Activated naive CD4-positive, alpha-beta T cell treated with anti-CD3 and anti-CD28 coated beads for 36 hours (primary cell): ENCODE measurements at regions not wholly inside any gene's neighbourhood (a gene's known extent, or its start where the extent isn't known, plus 50 kb on each side); places are given as distances from the start of the nearest gene placed in this dataset.
A peak's percentile ranks its signal among the peaks of the same experiment; 100 is the strongest.
"Not testable (repeated sequence)": the region's sequence is repeated elsewhere in the genome, so short reads cannot be mapped to it uniquely, and the experiment has no call there.

Experiments
- CTCF ChIA-PET: fragments of 350-600 bp; sonication (Branson Sonifier 250); formaldehyde crosslinking; loops from one replicate; lab custom pipeline; 2021; ENCODE audit warnings: antibody characterized with exemption; lab: Charles Lee
- DNase-seq: peaks from one replicate; pipeline ENCODE4 v3.0.0-alpha.2; 2020
- H3K27ac Mint-ChIP-seq: one replicate; pipeline ENCODE4 v1.8.0; 2021; ENCODE audit warnings: mild to moderate bottlenecking, mixed read lengths
- H3K27me3 Mint-ChIP-seq: one replicate; pipeline ENCODE4 v1.8.0; 2021; ENCODE audit warnings: low read depth, mixed read lengths
- H3K36me3 Mint-ChIP-seq: one replicate; pipeline ENCODE4 v1.8.0; 2021; ENCODE audit warnings: low read depth, mixed read lengths
- H3K4me1 Mint-ChIP-seq: one replicate; pipeline ENCODE4 v1.8.0; 2021; ENCODE audit warnings: low read depth, mixed read lengths
- H3K4me3 Mint-ChIP-seq: one replicate; pipeline ENCODE4 v1.8.0; 2021; ENCODE audit warnings: mild to moderate bottlenecking, moderate library complexity, mixed read lengths
- H3K9me3 Mint-ChIP-seq: one replicate; pipeline ENCODE4 v1.8.0; 2021; ENCODE audit warnings: mixed read lengths
- intact Hi-C: fragments of 100-400 bp; cut with micrococcal nuclease; formaldehyde crosslinking; loops from one replicate; pipeline ENCODE4 v1.15.1; 2023

- intact Hi-C loops = no loop called here
- no peak for DNase-seq
- CTCF ChIA-PET = no interaction called here
- Mint-ChIP-seq H3K27me3 (no peaks in the 10 kb centered on the region), H3K27ac (no peak overlapping the region), H3K4me1 (no peaks in the 10 kb centered on the region), H3K4me3 (no peak overlapping the region), H3K36me3 (no peaks in the 10 kb centered on the region), H3K9me3 (no peaks in the 10 kb centered on the region)
Measured at GRCh38 chr20:47860049-47860830, 75.0 kb upstream of the SULF2 start.

GRCh38 chr20:47859278-47859677 lies 74.0 kb upstream of the SULF2 start:
- Mint-ChIP-seq H3K36me3 (no peaks in the 10 kb centered on the region), H3K27ac (no peak overlapping the region), H3K27me3 (no peaks in the 10 kb centered on the region), H3K4me1 (no peaks in the 10 kb centered on the region), H3K4me3 (no peak overlapping the region), H3K9me3 (no peaks in the 10 kb centered on the region)
- DNase-seq = no peak
- CTCF ChIA-PET = no interaction called here
- intact Hi-C loops = no loop called here

- CTCF ChIA-PET = no interaction called here
- no peaks in the 10 kb centered on the region for H3K27me3 Mint-ChIP-seq
- intact Hi-C loops = no loop called here
- DNase-seq = no peak
- H3K27ac Mint-ChIP-seq = no peak overlapping the region
- no peaks in the 10 kb centered on the region for H3K36me3 Mint-ChIP-seq
- H3K9me3 Mint-ChIP-seq = no peaks in the 10 kb centered on the region
- no peaks in the 10 kb centered on the region for H3K4me1 Mint-ChIP-seq
- no peak overlapping the region for H3K4me3 Mint-ChIP-seq
Measured at GRCh38 chr20:47857569-47858464, 72.5 kb upstream of the SULF2 start.

GRCh38 chr20:47857187-47857568 lies 71.9 kb upstream of the SULF2 start:
- CTCF ChIA-PET = no interaction called here
- intact Hi-C loops = no loop called here

GRCh38 chr20:47855799-47856198 lies 70.5 kb upstream of the SULF2 start:
- H3K4me1 Mint-ChIP-seq = no peaks in the 10 kb centered on the region
- H3K36me3 Mint-ChIP-seq = no peaks in the 10 kb centered on the region
- H3K4me3 Mint-ChIP-seq = no peak overlapping the region
- no peaks in the 10 kb centered on the region for H3K9me3 Mint-ChIP-seq
- H3K27ac Mint-ChIP-seq = no peak overlapping the region
- DNase-seq = no peak
- H3K27me3 Mint-ChIP-seq = peaks cover 2% of the 10 kb centered on the region
- CTCF ChIA-PET = no interaction called here
- intact Hi-C loops = no loop called here

More at GRCh38 chr20:47857187-47857568, 71.9 kb upstream of the SULF2 start:
- Mint-ChIP-seq H3K4me1 (no peaks in the 10 kb centered on the region), H3K27ac (no peak overlapping the region), H3K27me3 (no peaks in the 10 kb centered on the region), H3K9me3 (no peaks in the 10 kb centered on the region), H3K36me3 (no peaks in the 10 kb centered on the region), H3K4me3 (no peak overlapping the region)
- no peak for DNase-seq

GRCh38 chr20:47854687-47855212 lies 69.5 kb upstream of the SULF2 start:
- Mint-ChIP-seq H3K9me3 (no peaks in the 10 kb centered on the region), H3K27ac (no peak overlapping the region), H3K36me3 (no peaks in the 10 kb centered on the region), H3K4me1 (no peaks in the 10 kb centered on the region), H3K4me3 (no peak overlapping the region), H3K27me3 (peaks cover 2% of the 10 kb centered on the region)
- CTCF ChIA-PET = no interaction called here
- DNase-seq = peak; percentile 18
- intact Hi-C loops = no loop called here

- peaks cover 5% of the 10 kb centered on the region for H3K27me3 Mint-ChIP-seq
- no peaks in the 10 kb centered on the region for H3K4me1 Mint-ChIP-seq
- intact Hi-C loops = no loop called here
- H3K9me3 Mint-ChIP-seq = no peaks in the 10 kb centered on the region
- CTCF ChIA-PET = interaction anchor here (0.5 kb wide), 1 partner anchor 1108 kb away, joined by 3 read pairs; no protein-coding TSS in a partner anchor
- no peaks in the 10 kb centered on the region for H3K36me3 Mint-ChIP-seq
- no peak for DNase-seq
- H3K4me3 Mint-ChIP-seq = no peak overlapping the region
- no peak overlapping the region for H3K27ac Mint-ChIP-seq
Measured at GRCh38 chr20:47851774-47852173, 66.5 kb upstream of the SULF2 start.

- no peak overlapping the region for H3K4me3 Mint-ChIP-seq
- CTCF ChIA-PET = no interaction called here
- H3K4me1 Mint-ChIP-seq = no peaks in the 10 kb centered on the region
- no peak for DNase-seq
- H3K27me3 Mint-ChIP-seq = peaks cover 5% of the 10 kb centered on the region
- H3K27ac Mint-ChIP-seq = no peak overlapping the region
- intact Hi-C loops = no loop called here
- H3K36me3 Mint-ChIP-seq = no peaks in the 10 kb centered on the region
- no peaks in the 10 kb centered on the region for H3K9me3 Mint-ChIP-seq
Measured at GRCh38 chr20:47850146-47850545, 64.9 kb upstream of the SULF2 start.

- CTCF ChIA-PET = no interaction called here
- H3K36me3 Mint-ChIP-seq = no peaks in the 10 kb centered on the region
- H3K9me3 Mint-ChIP-seq = no peaks in the 10 kb centered on the region
- peaks cover 5% of the 10 kb centered on the region for H3K27me3 Mint-ChIP-seq
- intact Hi-C loops = no loop called here
- no peak overlapping the region for H3K27ac Mint-ChIP-seq
- DNase-seq = no peak
- no peaks in the 10 kb centered on the region for H3K4me1 Mint-ChIP-seq
- no peak overlapping the region for H3K4me3 Mint-ChIP-seq
Measured at GRCh38 chr20:47849596-47849995, 64.3 kb upstream of the SULF2 start.

GRCh38 chr20:47849006-47849405 lies 63.7 kb upstream of the SULF2 start:
- no peak overlapping the region for H3K27ac Mint-ChIP-seq
- H3K4me1 Mint-ChIP-seq = no peaks in the 10 kb centered on the region
- H3K27me3 Mint-ChIP-seq = peaks cover 5% of the 10 kb centered on the region
- no peaks in the 10 kb centered on the region for H3K9me3 Mint-ChIP-seq
- H3K36me3 Mint-ChIP-seq = no peaks in the 10 kb centered on the region
- CTCF ChIA-PET = no interaction called here
- intact Hi-C loops = no loop called here
- H3K4me3 Mint-ChIP-seq = no peak overlapping the region
- no peak for DNase-seq

GRCh38 chr20:47848534-47848933 lies 63.3 kb upstream of the SULF2 start:
- H3K4me1 Mint-ChIP-seq, H3K9me3 Mint-ChIP-seq, intact Hi-C loops, H3K36me3 Mint-ChIP-seq, H3K4me3 Mint-ChIP-seq, H3K27me3 Mint-ChIP-seq, DNase-seq, H3K27ac Mint-ChIP-seq, CTCF ChIA-PET: not testable (repeated sequence)

- Mint-ChIP-seq H3K27ac (no peak overlapping the region), H3K36me3 (no peaks in the 10 kb centered on the region), H3K4me1 (no peaks in the 10 kb centered on the region), H3K27me3 (peaks cover 5% of the 10 kb centered on the region), H3K4me3 (no peak overlapping the region), H3K9me3 (no peaks in the 10 kb centered on the region)
- intact Hi-C loops = no loop called here
- DNase-seq = no peak
- CTCF ChIA-PET = no interaction called here
Measured at GRCh38 chr20:47847884-47848485, 62.7 kb upstream of the SULF2 start.
